ENCODE measurements at regions not wholly inside any gene's neighbourhood (a gene's known extent, or its start where the extent isn't known, plus 50 kb on each side); places are given as distances from the start of the nearest gene placed in this dataset.

- TF ChIP-seq CTCF (conservative IDR thresholded peaks at IDR 0.05; ENCODE audit: low read depth in 2 of 2): no peak
Observed at GRCh38 chr4:120293341-120293740, 226.7 kb upstream of the MAD2L1 start (continued).

GRCh38 chr4:120291541-120291940 lies 224.9 kb upstream of the MAD2L1 start:
- no peak for ATAC-seq
- TF ChIP-seq ZNF331 (CRISPR knock-in tag; IDR thresholded peaks at IDR 0.05; ENCODE audit: low read depth): no peak
- no peak for TF ChIP-seq ZNF462 (CRISPR knock-in tag; IDR thresholded peaks at IDR 0.05)
- no peak for TF ChIP-seq ZNF114 (CRISPR knock-in tag; IDR thresholded peaks at IDR 0.05)
- no peak for TF ChIP-seq EZH2phosphoT487 (IDR thresholded peaks at IDR 0.05; ENCODE audit: unreplicated experiment)
- no peak for TF ChIP-seq POLR2AphosphoS5 (IDR thresholded peaks at IDR 0.05; ENCODE audit: low read depth)
- TF ChIP-seq STAT1 (IDR thresholded peaks at IDR 0.05; ENCODE audit: unreplicated experiment): no peak
- no peak for TF ChIP-seq REST (IDR thresholded peaks at IDR 0.05; ENCODE audit: unreplicated experiment)
- no peak for TF ChIP-seq CREB1 (CRISPR knock-in tag; IDR thresholded peaks at IDR 0.05; ENCODE audit: low read depth)
- TF ChIP-seq NANOG (IDR thresholded peaks at IDR 0.05; ENCODE audit: borderline replicate concordance): no peak
- no peak for TF ChIP-seq EZH2 (IDR thresholded peaks at IDR 0.05; ENCODE audit: low read depth, unreplicated experiment)
- no peak for TF ChIP-seq JUNB (IDR thresholded peaks at IDR 0.05; ENCODE audit: unreplicated experiment)
- TF ChIP-seq CTCF (conservative IDR thresholded peaks at IDR 0.05; ENCODE audit: low read depth in 2 of 2): no peak
- Histone ChIP-seq H3K36me3 (ENCODE audit: insufficient read depth) (no peaks in the 10 kb centered on the region), H3K27me3 (ENCODE audit: insufficient read depth) (no peaks in the 10 kb centered on the region), H3K4me1 (ENCODE audit: insufficient read depth) (no peaks in the 10 kb centered on the region), H3K27ac (ENCODE audit: low read depth) (no peak overlapping the region), H3K79me2 (replicated peaks; ENCODE audit: insufficient read depth) (no peaks in the 10 kb centered on the region), H4K20me1 (replicated peaks; ENCODE audit: insufficient read depth) (no peaks in the 10 kb centered on the region), H3K9me2 (ENCODE audit: insufficient read depth) (no peaks in the 10 kb centered on the region), H3F3A (replicated peaks; ENCODE audit: low read depth) (no peaks in the 10 kb centered on the region), H3K4me2 (no peak overlapping the region), H3K4me3 (no peak overlapping the region), H2AFZ (no peak overlapping the region)
- Mint-ChIP-seq H3K9me3 (no peaks in the 10 kb centered on the region), H3K27me3 (ENCODE audit: insufficient read depth, low read depth, poor library complexity) (no peaks in the 10 kb centered on the region), H3K4me3 (no peak overlapping the region), H3K4me1 (no peaks in the 10 kb centered on the region), H3K27ac (no peak overlapping the region), H3K36me3 (ENCODE audit: low read depth) (no peaks in the 10 kb centered on the region)
- DNase-seq (ENCODE audit: low spot score): no peak
